ENCODE measurements at regions not wholly inside any gene's neighbourhood (a gene's known extent, or its start where the extent isn't known, plus 50 kb on each side); places are given as distances from the start of the nearest gene placed in this dataset.

DNA sequence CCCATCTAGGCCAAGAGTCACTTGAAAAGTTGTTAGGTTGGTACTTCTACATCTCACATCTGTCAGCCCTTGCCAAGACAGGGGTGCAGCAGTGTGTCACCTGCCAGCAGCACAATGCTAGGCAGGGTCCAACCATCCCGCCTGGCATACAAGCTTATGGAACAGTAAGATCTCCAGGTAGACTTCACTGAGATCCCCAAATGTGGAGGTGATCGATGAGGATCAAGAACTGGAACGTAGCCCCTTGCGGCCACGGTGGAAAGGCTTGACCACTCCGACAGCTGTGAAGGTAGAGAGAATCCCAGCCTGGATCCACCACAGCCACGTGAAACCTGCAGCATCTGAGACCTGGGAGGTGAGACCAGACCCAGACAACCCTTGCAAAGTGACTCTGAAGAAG, 696.0 kb upstream of the LMO3 start:
- TF ChIP-seq MAFK (IDR thresholded peaks at IDR 0.05; ENCODE audit: partially characterized antibody) (no peak), RAD21 (conservative IDR thresholded peaks at IDR 0.05 in 1 of 2, IDR thresholded peaks at IDR 0.05 in 1 of 2) (no peak), CHD4 (IDR thresholded peaks at IDR 0.05; ENCODE audit: borderline replicate concordance) (no peak), POLR2A (IDR thresholded peaks at IDR 0.05; ENCODE audit: low read length) (no peak), NR3C1 (IDR thresholded peaks at IDR 0.05) (no peak), EP300 (IDR thresholded peaks at IDR 0.05) (no peak)
- TF ChIP-seq, protein P1, sequence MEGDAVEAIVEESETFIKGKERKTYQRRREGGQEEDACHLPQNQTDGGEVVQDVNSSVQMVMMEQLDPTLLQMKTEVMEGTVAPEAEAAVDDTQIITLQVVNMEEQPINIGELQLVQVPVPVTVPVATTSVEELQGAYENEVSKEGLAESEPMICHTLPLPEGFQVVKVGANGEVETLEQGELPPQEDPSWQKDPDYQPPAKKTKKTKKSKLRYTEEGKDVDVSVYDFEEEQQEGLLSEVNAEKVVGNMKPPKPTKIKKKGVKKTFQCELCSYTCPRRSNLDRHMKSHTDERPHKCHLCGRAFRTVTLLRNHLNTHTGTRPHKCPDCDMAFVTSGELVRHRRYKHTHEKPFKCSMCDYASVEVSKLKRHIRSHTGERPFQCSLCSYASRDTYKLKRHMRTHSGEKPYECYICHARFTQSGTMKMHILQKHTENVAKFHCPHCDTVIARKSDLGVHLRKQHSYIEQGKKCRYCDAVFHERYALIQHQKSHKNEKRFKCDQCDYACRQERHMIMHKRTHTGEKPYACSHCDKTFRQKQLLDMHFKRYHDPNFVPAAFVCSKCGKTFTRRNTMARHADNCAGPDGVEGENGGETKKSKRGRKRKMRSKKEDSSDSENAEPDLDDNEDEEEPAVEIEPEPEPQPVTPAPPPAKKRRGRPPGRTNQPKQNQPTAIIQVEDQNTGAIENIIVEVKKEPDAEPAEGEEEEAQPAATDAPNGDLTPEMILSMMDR (IDR thresholded peaks at IDR 0.05), result no peak
- TF ChIP-seq, protein P2, sequence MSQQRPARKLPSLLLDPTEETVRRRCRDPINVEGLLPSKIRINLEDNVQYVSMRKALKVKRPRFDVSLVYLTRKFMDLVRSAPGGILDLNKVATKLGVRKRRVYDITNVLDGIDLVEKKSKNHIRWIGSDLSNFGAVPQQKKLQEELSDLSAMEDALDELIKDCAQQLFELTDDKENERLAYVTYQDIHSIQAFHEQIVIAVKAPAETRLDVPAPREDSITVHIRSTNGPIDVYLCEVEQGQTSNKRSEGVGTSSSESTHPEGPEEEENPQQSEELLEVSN (IDR thresholded peaks at IDR 0.05; ENCODE audit: borderline replicate concordance, low read depth), result no peak
